ENCODE measurements at regions not wholly inside any gene's neighbourhood (a gene's known extent, or its start where the extent isn't known, plus 50 kb on each side); places are given as distances from the start of the nearest gene placed in this dataset.

DNA sequence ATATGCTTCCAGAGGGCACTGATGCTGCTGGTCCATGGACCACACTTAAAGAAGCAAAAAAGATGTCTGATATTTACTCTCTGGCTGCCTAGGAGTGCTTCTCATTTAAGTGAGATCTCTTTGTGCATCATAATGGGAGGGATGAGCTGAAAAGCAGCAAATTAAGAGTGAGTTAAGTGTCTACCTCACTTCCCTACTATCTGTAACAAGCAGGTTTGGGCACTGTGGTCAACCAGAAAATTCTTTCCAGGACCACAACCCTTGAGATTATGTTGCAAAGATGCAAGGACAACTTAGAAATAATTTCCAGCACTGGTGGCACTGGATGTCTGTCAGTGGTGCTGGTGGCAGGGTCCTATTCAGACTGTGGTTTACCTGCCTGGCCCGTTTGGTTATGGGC lies 52.1 kb upstream of the USPL1 start:
- WGBS (ENCODE audit: insufficient coverage), result 90% methylated on average over 1 of the region's 1 CpG
- H3K4me3 Mint-ChIP-seq, result no peak overlapping the region
- no peaks in the 10 kb centered on the region for H3K27me3 ChIP-seq (replicated peaks in 1 of 4; ENCODE audit: control extremely low read depth in 1 of 4, control insufficient read depth in 3 of 4, insufficient read depth in 4 of 4, low read length in 3 of 4)
- H3K36me3 ChIP-seq (replicated peaks in 1 of 2; ENCODE audit: control extremely low read depth in 1 of 2, control insufficient read depth in 1 of 2, extremely low read depth in 1 of 2, insufficient read depth in 2 of 2, low read length in 1 of 2), result no peaks in the 10 kb centered on the region
- no peaks in the 10 kb centered on the region for H3K27me3 Mint-ChIP-seq
- H3K27ac Mint-ChIP-seq, result no peak overlapping the region
- no peak overlapping the region for H3K27ac ChIP-seq (ENCODE audit: low read length in 2 of 2)
- no peak overlapping the region for H3K4me2 ChIP-seq (replicated peaks; ENCODE audit: low read depth, low read length, poor library complexity, severe bottlenecking)
- intact Hi-C loops (cut with micrococcal nuclease), result no loop called here
- no peaks in the 10 kb centered on the region for H3K4me1 ChIP-seq (ENCODE audit: control insufficient read depth in 2 of 2, insufficient read depth in 2 of 2, low read length in 2 of 2)
- no peak overlapping the region for H3K9ac ChIP-seq (ENCODE audit: low read length)
- peaks cover 17% of the 10 kb centered on the region for H3K4me1 Mint-ChIP-seq
- ChIA-PET POLR2A (no interaction called here), CTCF (interaction anchor here (1.7 kb wide), 1 partner anchor 238 kb away, joined by 4 read pairs; no protein-coding TSS in a partner anchor)
- H3K79me2 ChIP-seq (ENCODE audit: control insufficient read depth, insufficient read depth, low read length), result no peaks in the 10 kb centered on the region
- no peaks in the 10 kb centered on the region for H3K9me3 ChIP-seq (ENCODE audit: control extremely low read depth in 1 of 3, control insufficient read depth in 2 of 3, insufficient read depth in 1 of 3, low read length in 2 of 3)
- ATAC-seq (ENCODE audit: low read depth) (no peak), DNase-seq (no peak)
- H4K20me1 ChIP-seq (ENCODE audit: control insufficient read depth, insufficient read depth, low read length, poor library complexity, severe bottlenecking), result no peaks in the 10 kb centered on the region
- H2AFZ ChIP-seq (ENCODE audit: insufficient read depth, low read depth, low read length, poor library complexity, severe bottlenecking), result no peak overlapping the region
- no peak overlapping the region for H3K4me3 ChIP-seq (ENCODE audit: control extremely low read depth in 1 of 5, extremely low read depth in 1 of 5, insufficient read depth in 1 of 5, low read depth in 2 of 5, low read length in 4 of 5)
- TF ChIP-seq EZH2 (IDR thresholded peaks at IDR 0.05; ENCODE audit: borderline replicate concordance, insufficient read depth, low read depth, low read length, poor library complexity, severe bottlenecking), result no peak
- TF ChIP-seq, protein P1, sequence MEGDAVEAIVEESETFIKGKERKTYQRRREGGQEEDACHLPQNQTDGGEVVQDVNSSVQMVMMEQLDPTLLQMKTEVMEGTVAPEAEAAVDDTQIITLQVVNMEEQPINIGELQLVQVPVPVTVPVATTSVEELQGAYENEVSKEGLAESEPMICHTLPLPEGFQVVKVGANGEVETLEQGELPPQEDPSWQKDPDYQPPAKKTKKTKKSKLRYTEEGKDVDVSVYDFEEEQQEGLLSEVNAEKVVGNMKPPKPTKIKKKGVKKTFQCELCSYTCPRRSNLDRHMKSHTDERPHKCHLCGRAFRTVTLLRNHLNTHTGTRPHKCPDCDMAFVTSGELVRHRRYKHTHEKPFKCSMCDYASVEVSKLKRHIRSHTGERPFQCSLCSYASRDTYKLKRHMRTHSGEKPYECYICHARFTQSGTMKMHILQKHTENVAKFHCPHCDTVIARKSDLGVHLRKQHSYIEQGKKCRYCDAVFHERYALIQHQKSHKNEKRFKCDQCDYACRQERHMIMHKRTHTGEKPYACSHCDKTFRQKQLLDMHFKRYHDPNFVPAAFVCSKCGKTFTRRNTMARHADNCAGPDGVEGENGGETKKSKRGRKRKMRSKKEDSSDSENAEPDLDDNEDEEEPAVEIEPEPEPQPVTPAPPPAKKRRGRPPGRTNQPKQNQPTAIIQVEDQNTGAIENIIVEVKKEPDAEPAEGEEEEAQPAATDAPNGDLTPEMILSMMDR (IDR thresholded peaks at IDR 0.05), result no peak
- no peaks in the 10 kb centered on the region for H3K9me3 Mint-ChIP-seq (ENCODE audit: insufficient read depth)

DNA sequence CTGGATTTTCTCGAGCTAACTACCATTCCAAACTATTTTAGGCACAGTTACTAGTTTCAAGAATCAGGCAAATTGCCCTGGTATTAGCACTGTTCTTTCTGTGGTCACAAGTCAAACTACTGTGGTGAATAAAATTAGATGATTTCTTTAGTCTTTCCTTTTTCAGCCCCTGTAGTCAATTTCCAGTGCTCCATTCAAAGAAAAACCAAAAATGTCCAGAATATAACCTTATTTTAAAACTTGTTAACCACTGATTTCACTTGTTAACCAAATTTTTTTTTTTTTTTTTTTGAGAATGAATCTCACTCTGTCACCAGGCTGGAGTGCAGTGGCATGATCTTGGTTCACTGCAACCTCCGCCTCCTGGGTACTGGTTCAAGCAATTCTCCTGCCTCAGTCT lies 50.6 kb upstream of the USPL1 start:
- no peaks in the 10 kb centered on the region for H3K27me3 ChIP-seq (replicated peaks in 1 of 4; ENCODE audit: control extremely low read depth in 1 of 4, control insufficient read depth in 3 of 4, insufficient read depth in 4 of 4, low read length in 3 of 4)
- H3K9ac ChIP-seq (ENCODE audit: low read length), result no peak overlapping the region
- WGBS (ENCODE audit: insufficient coverage), result 80% methylated on average over 1 of the region's 2 CpGs
- H3K4me3 ChIP-seq (ENCODE audit: control extremely low read depth in 1 of 5, extremely low read depth in 1 of 5, insufficient read depth in 1 of 5, low read depth in 2 of 5, low read length in 4 of 5), result no peak overlapping the region
- H3K4me1 ChIP-seq (ENCODE audit: control insufficient read depth in 2 of 2, insufficient read depth in 2 of 2, low read length in 2 of 2), result peaks cover 0 to 2% of the 10 kb centered on the region in 2 donors
- intact Hi-C loops (cut with micrococcal nuclease), result no loop called here
- Mint-ChIP-seq H3K4me1 (peaks cover 21% of the 10 kb centered on the region), H3K4me3 (no peak overlapping the region), H3K9me3 (ENCODE audit: insufficient read depth) (no peaks in the 10 kb centered on the region), H3K27me3 (no peaks in the 10 kb centered on the region), H3K27ac (no peak overlapping the region)
- no peak overlapping the region for H3K4me2 ChIP-seq (replicated peaks; ENCODE audit: low read depth, low read length, poor library complexity, severe bottlenecking)
- H3K79me2 ChIP-seq (ENCODE audit: control insufficient read depth, insufficient read depth, low read length), result no peaks in the 10 kb centered on the region
- no peak overlapping the region for H2AFZ ChIP-seq (ENCODE audit: insufficient read depth, low read depth, low read length, poor library complexity, severe bottlenecking)
- H3K27ac ChIP-seq (ENCODE audit: low read length in 2 of 2), result no peak overlapping the region
- no peak for TF ChIP-seq EZH2 (IDR thresholded peaks at IDR 0.05; ENCODE audit: borderline replicate concordance, insufficient read depth, low read depth, low read length, poor library complexity, severe bottlenecking)
- TF ChIP-seq, protein P1 (IDR thresholded peaks at IDR 0.05), result no peak
- DNase-seq, result no peak
- ChIA-PET POLR2A (interaction anchor here (0.7 kb wide), 1 partner anchor 179 kb away, joined by 9 read pairs; no protein-coding TSS in a partner anchor), CTCF (interaction anchor here (1.0 to 1.8 kb wide), 4 partner anchors 13 to 435 kb away, joined by 3 to 5 read pairs (median 4); no protein-coding TSS in a partner anchor)
- H3K36me3 ChIP-seq (replicated peaks in 1 of 2; ENCODE audit: control extremely low read depth in 1 of 2, control insufficient read depth in 1 of 2, extremely low read depth in 1 of 2, insufficient read depth in 2 of 2, low read length in 1 of 2), result no peaks in the 10 kb centered on the region
- no peak for ATAC-seq (ENCODE audit: low read depth)
- no peaks in the 10 kb centered on the region for H3K9me3 ChIP-seq (ENCODE audit: control extremely low read depth in 1 of 3, control insufficient read depth in 2 of 3, insufficient read depth in 1 of 3, low read length in 2 of 3)
- H4K20me1 ChIP-seq (ENCODE audit: control insufficient read depth, insufficient read depth, low read length, poor library complexity, severe bottlenecking), result no peaks in the 10 kb centered on the region

Measured in B cell (primary cell).